SH-SY5Y (cell line): ENCODE measurements at regions not wholly inside any gene's neighbourhood (a gene's known extent, or its start where the extent isn't known, plus 50 kb on each side); places are given as distances from the start of the nearest gene placed in this dataset.

ENCODE experiments used
- GATA2 ChIP-seq: IDR thresholded peaks from 2 replicates; pipeline ENCODE4 v1.6.1; 2011; ENCODE audit warnings: mild to moderate bottlenecking, low read depth, low read length
- GATA3 ChIP-seq: IDR thresholded peaks from 2 replicates; pipeline ENCODE4 v1.6.1; 2011; ENCODE audit warnings: low read depth, mild to moderate bottlenecking, low read length, moderate library complexity

- TF ChIP-seq GATA2, result no peak
- no peak for TF ChIP-seq GATA3
These were observed 91.4 kb upstream of the ZNF462 start for GRCh38 chr9:106771608-106772007.
